ENCODE measurements at regions not wholly inside any gene's neighbourhood (a gene's known extent, or its start where the extent isn't known, plus 50 kb on each side); places are given as distances from the start of the nearest gene placed in this dataset.

- no peak overlapping the region for H3K9ac ChIP-seq (ENCODE audit: low read depth, low read length)
- no peaks in the 10 kb centered on the region for H3K27me3 ChIP-seq (ENCODE audit: insufficient read depth, low read length)
- no peak overlapping the region for H3K27ac ChIP-seq (ENCODE audit: low read depth, low read length)
- no peak overlapping the region for H3K4me3 ChIP-seq (ENCODE audit: low read length)
- no peaks in the 10 kb centered on the region for H3K36me3 ChIP-seq (ENCODE audit: insufficient read depth, low read length)
- no peaks in the 10 kb centered on the region for H3K4me1 ChIP-seq (ENCODE audit: insufficient read depth, low read length)
- no peaks in the 10 kb centered on the region for H3K9me3 ChIP-seq (ENCODE audit: insufficient read depth, low read depth, low read length)
These were observed 413.2 kb upstream of the SLC14A2 start for GRCh38 chr18:45202061-45202460.

- Histone ChIP-seq H3K27ac (ENCODE audit: low read depth, low read length) (no peak overlapping the region), H3K27me3 (ENCODE audit: insufficient read depth, low read length) (no peaks in the 10 kb centered on the region), H3K4me1 (ENCODE audit: insufficient read depth, low read length) (no peaks in the 10 kb centered on the region), H3K36me3 (ENCODE audit: insufficient read depth, low read length) (no peaks in the 10 kb centered on the region), H3K4me3 (ENCODE audit: low read length) (no peak overlapping the region), H3K9ac (ENCODE audit: low read depth, low read length) (no peak overlapping the region), H3K9me3 (ENCODE audit: insufficient read depth, low read depth, low read length) (no peaks in the 10 kb centered on the region)
- 94% methylated on average over 2 of the region's 2 CpGs for WGBS
These were observed 411.6 kb upstream of the SLC14A2 start for GRCh38 chr18:45203677-45204076.

- no peak overlapping the region for H3K4me3 ChIP-seq (ENCODE audit: low read length)
- WGBS, result 95% methylated on average over 2 of the region's 2 CpGs
- H3K4me1 ChIP-seq (ENCODE audit: insufficient read depth, low read length), result no peaks in the 10 kb centered on the region
These were observed 407.9 kb upstream of the SLC14A2 start for GRCh38 chr18:45207328-45207727.

GRCh38 chr18:45208164-45208563, 407.1 kb upstream of the SLC14A2 start:
- WGBS, result 92% methylated on average over 7 of the region's 7 CpGs

More at GRCh38 chr18:45207328-45207727, 407.9 kb upstream of the SLC14A2 start:
- Histone ChIP-seq H3K9me3 (ENCODE audit: insufficient read depth, low read depth, low read length) (no peaks in the 10 kb centered on the region), H3K27me3 (ENCODE audit: insufficient read depth, low read length) (no peaks in the 10 kb centered on the region), H3K9ac (ENCODE audit: low read depth, low read length) (no peak overlapping the region), H3K27ac (ENCODE audit: low read depth, low read length) (no peak overlapping the region), H3K36me3 (ENCODE audit: insufficient read depth, low read length) (no peaks in the 10 kb centered on the region)

GRCh38 chr18:45212181-45213039, 402.9 kb upstream of the SLC14A2 start:
- Histone ChIP-seq H3K9me3 (ENCODE audit: insufficient read depth, low read depth, low read length) (no peaks in the 10 kb centered on the region), H3K9ac (ENCODE audit: low read depth, low read length) (no peak overlapping the region), H3K36me3 (ENCODE audit: insufficient read depth, low read length) (no peaks in the 10 kb centered on the region), H3K27ac (ENCODE audit: low read depth, low read length) (no peak overlapping the region), H3K4me1 (ENCODE audit: insufficient read depth, low read length) (no peaks in the 10 kb centered on the region), H3K4me3 (ENCODE audit: low read length) (no peak overlapping the region), H3K27me3 (ENCODE audit: insufficient read depth, low read length) (no peaks in the 10 kb centered on the region)
- 55% methylated on average over 11 of the region's 13 CpGs for WGBS

More at GRCh38 chr18:45208164-45208563, 407.1 kb upstream of the SLC14A2 start:
- Histone ChIP-seq H3K27ac (ENCODE audit: low read depth, low read length) (no peak overlapping the region), H3K4me1 (ENCODE audit: insufficient read depth, low read length) (no peaks in the 10 kb centered on the region), H3K9me3 (ENCODE audit: insufficient read depth, low read depth, low read length) (no peaks in the 10 kb centered on the region), H3K9ac (ENCODE audit: low read depth, low read length) (no peak overlapping the region), H3K27me3 (ENCODE audit: insufficient read depth, low read length) (no peaks in the 10 kb centered on the region), H3K4me3 (ENCODE audit: low read length) (no peak overlapping the region), H3K36me3 (ENCODE audit: insufficient read depth, low read length) (no peaks in the 10 kb centered on the region)

- Histone ChIP-seq H3K4me1 (ENCODE audit: insufficient read depth, low read length) (no peaks in the 10 kb centered on the region), H3K36me3 (ENCODE audit: insufficient read depth, low read length) (no peaks in the 10 kb centered on the region), H3K9ac (ENCODE audit: low read depth, low read length) (no peak overlapping the region), H3K27ac (ENCODE audit: low read depth, low read length) (no peak overlapping the region), H3K9me3 (ENCODE audit: insufficient read depth, low read depth, low read length) (no peaks in the 10 kb centered on the region), H3K27me3 (ENCODE audit: insufficient read depth, low read length) (no peaks in the 10 kb centered on the region), H3K4me3 (ENCODE audit: low read length) (no peak overlapping the region)
- 86% methylated on average over 1 of the region's 1 CpG for WGBS
These were observed 402.3 kb upstream of the SLC14A2 start for GRCh38 chr18:45213040-45213333.

- H3K4me1 ChIP-seq (ENCODE audit: insufficient read depth, low read length), result no peaks in the 10 kb centered on the region; the same call in 1 of the 2 replicates
- no peak overlapping the region for H3K9ac ChIP-seq (ENCODE audit: low read depth, low read length)
These were observed 396.8 kb upstream of the SLC14A2 start for GRCh38 chr18:45218436-45218835.

GRCh38 chr18:45221363-45221762, 393.9 kb upstream of the SLC14A2 start:
- Histone ChIP-seq H3K9me3 (ENCODE audit: insufficient read depth, low read depth, low read length) (no peaks in the 10 kb centered on the region), H3K4me1 (ENCODE audit: insufficient read depth, low read length) (no peaks in the 10 kb centered on the region; the same call in 1 of the 2 replicates), H3K9ac (ENCODE audit: low read depth, low read length) (no peak overlapping the region), H3K27me3 (ENCODE audit: insufficient read depth, low read length) (no peaks in the 10 kb centered on the region), H3K36me3 (ENCODE audit: insufficient read depth, low read length) (no peaks in the 10 kb centered on the region), H3K4me3 (ENCODE audit: low read length) (no peak overlapping the region), H3K27ac (ENCODE audit: low read depth, low read length) (no peak overlapping the region)
- 92% methylated on average over 5 of the region's 5 CpGs for WGBS

More at GRCh38 chr18:45218436-45218835, 396.8 kb upstream of the SLC14A2 start:
- WGBS, result 98% methylated on average over 5 of the region's 6 CpGs
- Histone ChIP-seq H3K27ac (ENCODE audit: low read depth, low read length) (no peak overlapping the region), H3K9me3 (ENCODE audit: insufficient read depth, low read depth, low read length) (no peaks in the 10 kb centered on the region), H3K4me3 (ENCODE audit: low read length) (no peak overlapping the region), H3K27me3 (ENCODE audit: insufficient read depth, low read length) (no peaks in the 10 kb centered on the region), H3K36me3 (ENCODE audit: insufficient read depth, low read length) (no peaks in the 10 kb centered on the region)

GRCh38 chr18:45222180-45222579, 393.1 kb upstream of the SLC14A2 start:
- no peak overlapping the region for H3K9ac ChIP-seq (ENCODE audit: low read depth, low read length)
- H3K4me1 ChIP-seq (ENCODE audit: insufficient read depth, low read length), result no peaks in the 10 kb centered on the region; the same call in 1 of the 2 replicates
- 84% methylated on average over 3 of the region's 3 CpGs for WGBS
- H3K27ac ChIP-seq (ENCODE audit: low read depth, low read length), result no peak overlapping the region
- H3K9me3 ChIP-seq (ENCODE audit: insufficient read depth, low read depth, low read length), result no peaks in the 10 kb centered on the region
- no peaks in the 10 kb centered on the region for H3K36me3 ChIP-seq (ENCODE audit: insufficient read depth, low read length)
- H3K27me3 ChIP-seq (ENCODE audit: insufficient read depth, low read length), result no peaks in the 10 kb centered on the region
- H3K4me3 ChIP-seq (ENCODE audit: low read length), result no peak overlapping the region

GRCh38 chr18:45227001-45227742, 388.1 kb upstream of the SLC14A2 start:
- no peak overlapping the region for H3K4me3 ChIP-seq (ENCODE audit: low read length)
- WGBS, result 100% methylated on average over 1 of the region's 1 CpG
- no peaks in the 10 kb centered on the region for H3K4me1 ChIP-seq (ENCODE audit: insufficient read depth, low read length)
- H3K27me3 ChIP-seq (ENCODE audit: insufficient read depth, low read length), result no peaks in the 10 kb centered on the region
- no peaks in the 10 kb centered on the region; the same call in 1 of the 2 replicates for H3K9me3 ChIP-seq (ENCODE audit: insufficient read depth, low read depth, low read length)
- H3K27ac ChIP-seq (ENCODE audit: low read depth, low read length), result no peak overlapping the region
- H3K36me3 ChIP-seq (ENCODE audit: insufficient read depth, low read length), result no peaks in the 10 kb centered on the region
- H3K9ac ChIP-seq (ENCODE audit: low read depth, low read length), result no peak overlapping the region

GRCh38 chr18:45228796-45229388, 386.4 kb upstream of the SLC14A2 start:
- H3K4me3 ChIP-seq (ENCODE audit: low read length), result no peak overlapping the region

More at GRCh38 chr18:45228796-45229388, 386.4 kb upstream of the SLC14A2 start:
- Histone ChIP-seq H3K9me3 (ENCODE audit: insufficient read depth, low read depth, low read length) (no peaks in the 10 kb centered on the region; the same call in 1 of the 2 replicates), H3K4me1 (ENCODE audit: insufficient read depth, low read length) (no peaks in the 10 kb centered on the region), H3K27ac (ENCODE audit: low read depth, low read length) (no peak overlapping the region), H3K9ac (ENCODE audit: low read depth, low read length) (no peak overlapping the region), H3K27me3 (ENCODE audit: insufficient read depth, low read length) (no peaks in the 10 kb centered on the region), H3K36me3 (ENCODE audit: insufficient read depth, low read length) (no peaks in the 10 kb centered on the region)
- 95% methylated on average over 7 of the region's 7 CpGs for WGBS
